NB4 (cell line): ENCODE measurements at regions not wholly inside any gene's neighbourhood (a gene's known extent, or its start where the extent isn't known, plus 50 kb on each side); places are given as distances from the start of the nearest gene placed in this dataset.
"Not testable (repeated sequence)": the region's sequence is repeated elsewhere in the genome, so short reads cannot be mapped to it uniquely, and the experiment has no call there.

Experiments used
- DNase-seq: peaks from one replicate; pipeline ENCODE4 v3.0.0; 2010; ENCODE audit warnings: low read depth
- H3K4me3 ChIP-seq: one replicate; pipeline ENCODE4 v1.5.1; 2011; ENCODE audit warnings: mild to moderate bottlenecking, low read depth, low read length, moderate library complexity
- MYC ChIP-seq: IDR thresholded peaks from 2 replicates; pipeline ENCODE4 v1.6.1; 2011; ENCODE audit warnings: low read depth, low read length
- POLR2A ChIP-seq: IDR thresholded peaks from 2 replicates; pipeline ENCODE4 v1.6.1; 2011; ENCODE audit warnings: mild to moderate bottlenecking; ENCODE audit not compliant: insufficient read length; ENCODE audit errors: extremely low read depth
- TF ChIP-seq, protein P1 (sequence below): IDR thresholded peaks from one replicate; pipeline ENCODE4 v1.5.1; 2012; ENCODE audit warnings: low read depth, low read length
- TF ChIP-seq, protein P2 (sequence below): IDR thresholded peaks from 2 replicates; pipeline ENCODE4 v1.6.1; 2011; ENCODE audit warnings: low read depth, low read length

DNA sequence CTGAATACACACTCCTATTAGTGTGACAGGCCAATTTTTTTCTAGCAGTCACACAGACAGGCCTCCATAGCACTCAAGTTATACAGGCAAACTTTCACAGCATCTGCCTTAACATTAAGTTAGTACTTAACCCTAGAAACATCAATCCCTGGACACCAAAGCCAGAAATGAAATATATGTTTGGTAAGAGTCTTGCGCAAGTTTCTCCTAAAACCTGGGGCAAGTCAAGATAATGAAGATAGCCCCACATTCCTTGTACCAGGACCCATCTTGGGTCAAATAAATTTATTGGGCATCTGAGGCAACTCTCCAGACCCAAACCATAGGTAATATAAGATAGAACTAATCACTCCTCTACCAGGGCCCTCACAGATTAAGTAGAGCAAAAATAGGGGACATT is 70.8 kb upstream of the ZNF92 start:
- TF ChIP-seq, protein P1, sequence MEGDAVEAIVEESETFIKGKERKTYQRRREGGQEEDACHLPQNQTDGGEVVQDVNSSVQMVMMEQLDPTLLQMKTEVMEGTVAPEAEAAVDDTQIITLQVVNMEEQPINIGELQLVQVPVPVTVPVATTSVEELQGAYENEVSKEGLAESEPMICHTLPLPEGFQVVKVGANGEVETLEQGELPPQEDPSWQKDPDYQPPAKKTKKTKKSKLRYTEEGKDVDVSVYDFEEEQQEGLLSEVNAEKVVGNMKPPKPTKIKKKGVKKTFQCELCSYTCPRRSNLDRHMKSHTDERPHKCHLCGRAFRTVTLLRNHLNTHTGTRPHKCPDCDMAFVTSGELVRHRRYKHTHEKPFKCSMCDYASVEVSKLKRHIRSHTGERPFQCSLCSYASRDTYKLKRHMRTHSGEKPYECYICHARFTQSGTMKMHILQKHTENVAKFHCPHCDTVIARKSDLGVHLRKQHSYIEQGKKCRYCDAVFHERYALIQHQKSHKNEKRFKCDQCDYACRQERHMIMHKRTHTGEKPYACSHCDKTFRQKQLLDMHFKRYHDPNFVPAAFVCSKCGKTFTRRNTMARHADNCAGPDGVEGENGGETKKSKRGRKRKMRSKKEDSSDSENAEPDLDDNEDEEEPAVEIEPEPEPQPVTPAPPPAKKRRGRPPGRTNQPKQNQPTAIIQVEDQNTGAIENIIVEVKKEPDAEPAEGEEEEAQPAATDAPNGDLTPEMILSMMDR: no peak
- TF ChIP-seq, protein P2, sequence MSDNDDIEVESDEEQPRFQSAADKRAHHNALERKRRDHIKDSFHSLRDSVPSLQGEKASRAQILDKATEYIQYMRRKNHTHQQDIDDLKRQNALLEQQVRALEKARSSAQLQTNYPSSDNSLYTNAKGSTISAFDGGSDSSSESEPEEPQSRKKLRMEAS: no peak
- no peak for TF ChIP-seq POLR2A
- no peak for TF ChIP-seq MYC
- no peak for DNase-seq
- H3K4me3 ChIP-seq: no peak overlapping the region

DNA sequence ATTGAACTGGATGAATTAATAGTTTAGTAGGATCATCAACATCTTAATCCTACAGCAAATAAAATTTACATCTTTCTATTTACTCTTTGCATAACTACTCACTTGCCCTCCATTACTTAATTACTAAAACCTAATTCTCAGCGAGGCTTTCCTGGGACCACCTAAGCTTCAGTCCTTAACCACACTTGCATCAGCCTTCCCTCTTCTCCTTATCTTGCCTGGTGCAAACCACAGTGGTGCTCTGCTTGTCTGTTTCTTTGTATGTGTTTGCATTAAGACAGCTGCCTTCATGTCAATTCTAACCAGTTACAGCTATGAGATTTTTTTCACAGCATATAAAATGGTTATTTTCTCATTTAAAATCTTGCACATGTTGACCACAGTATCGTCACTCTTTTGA is 72.6 kb upstream of the ZNF92 start:
- TF ChIP-seq, protein P2: no peak
- TF ChIP-seq POLR2A (no peak), MYC (no peak)
- TF ChIP-seq, protein P1: no peak
- H3K4me3 ChIP-seq: no peak overlapping the region
- peak; percentile 30 for DNase-seq

DNA sequence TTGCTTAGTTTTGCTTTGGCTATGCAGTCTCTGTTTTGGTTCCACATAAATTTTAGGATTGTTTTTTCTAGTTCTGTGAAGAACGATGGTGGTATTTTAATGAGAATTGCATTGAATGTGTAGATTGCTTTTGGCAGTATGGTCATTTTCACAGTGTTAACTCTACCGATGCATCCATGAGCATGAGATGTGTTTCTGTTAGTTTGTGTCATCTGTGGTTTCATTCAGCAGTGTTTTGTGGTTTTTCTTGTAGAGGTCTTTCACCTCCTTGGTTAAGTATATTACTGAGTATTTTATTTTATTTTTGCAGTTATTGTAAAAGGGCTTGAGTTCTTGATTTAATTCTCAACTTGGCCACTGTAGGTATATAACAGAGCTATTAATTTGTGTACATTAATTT is 78.2 kb upstream of the ZNF92 start:
- TF ChIP-seq, protein P2: no peak
- TF ChIP-seq, protein P1: no peak
- no peak for TF ChIP-seq POLR2A
- TF ChIP-seq MYC: no peak
- no peak overlapping the region for H3K4me3 ChIP-seq
- DNase-seq: peak; percentile 66

DNA sequence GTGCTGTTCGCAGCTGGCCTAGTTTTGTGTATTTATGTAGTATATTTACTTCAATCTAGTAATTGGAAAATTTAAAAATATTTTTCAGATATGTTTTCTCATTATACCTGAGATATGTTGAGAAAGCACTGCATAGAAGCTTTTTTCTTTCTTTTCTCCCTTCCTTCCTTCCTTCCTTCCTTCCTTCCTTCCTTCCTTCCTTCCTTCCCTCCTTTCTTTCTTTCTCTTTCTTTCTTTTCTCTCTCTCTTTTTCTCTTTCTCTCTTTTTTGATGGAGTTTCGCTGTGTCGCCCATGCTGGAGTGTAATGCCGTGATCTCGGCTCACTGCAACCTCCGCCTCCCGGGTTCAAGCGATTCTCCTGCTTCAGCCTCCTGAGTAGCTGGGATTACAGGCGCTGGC is 83.3 kb upstream of the ZNF92 start:
- not testable (repeated sequence) for H3K4me3 ChIP-seq, DNase-seq

DNA sequence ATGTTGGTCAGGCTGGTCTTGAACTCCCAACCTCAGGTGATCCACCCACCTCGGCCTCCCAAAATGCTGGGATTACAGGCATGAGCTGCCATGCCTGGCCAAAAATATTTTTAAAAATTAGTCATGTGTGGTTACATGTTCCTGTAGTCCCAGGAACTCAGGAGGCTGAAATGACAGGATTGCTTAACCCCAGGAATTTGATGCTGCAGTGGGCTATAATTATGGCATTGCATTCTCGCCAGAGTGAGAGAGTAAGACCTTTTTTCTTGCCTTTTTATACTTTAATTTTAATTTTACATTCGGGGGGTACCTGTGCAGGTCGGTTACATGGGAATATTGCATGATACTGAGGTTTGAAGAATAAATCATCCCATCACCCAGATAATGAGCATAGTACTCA is 86.6 kb upstream of the ZNF92 start:
- TF ChIP-seq MYC (no peak), POLR2A (no peak)
- TF ChIP-seq, protein P1: no peak
- TF ChIP-seq, protein P2: no peak
- H3K4me3 ChIP-seq: no peak overlapping the region
- DNase-seq: no peak

DNA sequence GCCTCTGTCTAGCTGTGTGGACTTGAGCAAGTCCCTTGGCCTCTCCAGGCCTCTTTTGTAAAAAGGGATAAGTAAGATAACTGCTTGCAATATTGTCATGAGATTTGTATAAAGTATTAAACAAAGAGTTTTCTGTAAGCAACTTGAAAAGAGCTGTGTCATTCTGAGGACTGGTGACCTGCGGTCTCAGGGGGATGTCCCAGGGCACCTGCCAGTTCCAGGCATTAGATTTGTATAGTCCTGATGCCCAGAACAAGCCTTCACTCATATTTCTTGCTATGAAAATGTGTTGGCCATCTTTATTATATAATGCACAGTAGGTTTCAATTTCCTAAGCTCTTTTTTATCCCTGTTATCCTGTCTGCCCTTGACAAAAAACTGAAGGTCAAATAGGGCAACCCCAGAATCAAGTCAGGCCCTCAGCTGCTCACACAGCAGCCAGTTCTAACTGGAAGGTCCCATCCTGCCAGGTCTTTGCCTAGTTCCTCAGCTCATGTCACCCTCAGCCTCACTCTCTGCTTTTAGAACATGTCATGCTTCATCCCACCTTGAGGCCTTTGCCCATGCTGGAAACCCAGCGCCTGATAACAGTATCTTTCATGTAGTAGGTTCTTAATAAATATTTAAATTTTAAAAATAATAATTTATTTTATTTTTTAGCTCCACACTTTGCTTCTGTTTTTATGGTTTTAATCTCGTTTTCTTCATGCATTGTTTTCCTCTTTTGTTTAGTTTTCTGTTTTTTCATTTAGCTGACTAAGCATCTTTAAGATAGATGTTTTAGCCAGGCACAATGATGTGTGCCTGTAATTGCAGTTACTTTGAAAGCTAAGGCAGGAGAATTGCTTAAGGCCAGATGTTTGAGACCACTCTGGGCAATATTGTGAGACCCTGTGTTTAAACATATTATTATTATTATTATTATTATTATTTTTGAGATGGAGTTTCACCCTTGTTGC is 87.5 kb upstream of the ZNF92 start:
- TF ChIP-seq, protein P1: no peak
- no peak for DNase-seq
- H3K4me3 ChIP-seq: no peak overlapping the region

DNA sequence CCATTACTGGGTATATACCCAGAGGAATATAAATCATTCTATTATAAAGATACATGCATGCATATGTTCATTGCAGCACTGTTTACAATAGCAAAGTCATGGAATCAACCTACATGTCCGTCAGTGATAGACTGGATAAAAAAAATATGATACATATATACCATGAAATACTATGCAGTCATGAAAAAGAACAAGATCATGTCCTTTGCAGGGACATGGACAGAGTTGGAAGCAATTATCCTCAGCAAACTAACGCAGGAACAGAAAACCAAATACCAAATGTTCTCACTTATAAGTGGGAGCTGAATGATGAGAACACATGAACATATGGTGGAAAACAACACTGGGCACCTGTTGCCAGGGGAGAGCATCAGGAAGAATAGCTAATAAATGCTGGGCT is 88.4 kb upstream of the ZNF92 start:
- not testable (repeated sequence) for H3K4me3 ChIP-seq, DNase-seq
